ENCODE measurements at regions not wholly inside any gene's neighbourhood (a gene's known extent, or its start where the extent isn't known, plus 50 kb on each side); places are given as distances from the start of the nearest gene placed in this dataset.

DNA sequence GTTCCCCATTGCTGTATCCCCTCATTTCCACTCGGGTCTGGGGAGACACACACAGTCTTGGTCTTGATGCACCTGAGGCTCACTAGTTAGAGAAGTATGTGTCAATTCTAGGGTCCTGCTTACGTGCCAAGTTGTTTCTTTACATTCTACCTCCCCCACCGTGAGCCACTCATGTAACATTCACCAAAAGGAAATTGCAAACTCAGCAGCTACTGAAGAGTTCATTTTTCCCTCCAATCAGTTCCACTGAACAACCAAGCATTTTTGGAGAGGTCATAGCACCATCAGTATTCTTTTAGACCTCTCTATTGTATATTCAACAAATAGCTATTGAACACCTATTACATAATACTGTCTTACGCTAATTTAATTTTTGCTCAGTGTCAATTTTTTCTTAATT is 281.1 kb downstream of the SH3GL2 start:
- TF ChIP-seq, protein P1, sequence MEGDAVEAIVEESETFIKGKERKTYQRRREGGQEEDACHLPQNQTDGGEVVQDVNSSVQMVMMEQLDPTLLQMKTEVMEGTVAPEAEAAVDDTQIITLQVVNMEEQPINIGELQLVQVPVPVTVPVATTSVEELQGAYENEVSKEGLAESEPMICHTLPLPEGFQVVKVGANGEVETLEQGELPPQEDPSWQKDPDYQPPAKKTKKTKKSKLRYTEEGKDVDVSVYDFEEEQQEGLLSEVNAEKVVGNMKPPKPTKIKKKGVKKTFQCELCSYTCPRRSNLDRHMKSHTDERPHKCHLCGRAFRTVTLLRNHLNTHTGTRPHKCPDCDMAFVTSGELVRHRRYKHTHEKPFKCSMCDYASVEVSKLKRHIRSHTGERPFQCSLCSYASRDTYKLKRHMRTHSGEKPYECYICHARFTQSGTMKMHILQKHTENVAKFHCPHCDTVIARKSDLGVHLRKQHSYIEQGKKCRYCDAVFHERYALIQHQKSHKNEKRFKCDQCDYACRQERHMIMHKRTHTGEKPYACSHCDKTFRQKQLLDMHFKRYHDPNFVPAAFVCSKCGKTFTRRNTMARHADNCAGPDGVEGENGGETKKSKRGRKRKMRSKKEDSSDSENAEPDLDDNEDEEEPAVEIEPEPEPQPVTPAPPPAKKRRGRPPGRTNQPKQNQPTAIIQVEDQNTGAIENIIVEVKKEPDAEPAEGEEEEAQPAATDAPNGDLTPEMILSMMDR (IDR thresholded peaks at IDR 0.05), result no peak
- TF ChIP-seq POLR2A (IDR thresholded peaks at IDR 0.05), result no peak
- H3K4me3 ChIP-seq (ENCODE audit: low read depth, poor library complexity, severe bottlenecking), result no peak overlapping the region
- WGBS, 2 donors, result 86 to 88% methylated on average over 4 of the region's 4 CpGs
- no peak for DNase-seq (ENCODE audit: low spot score in 2 of 2)
- intact Hi-C loops (cut with DNase I; ENCODE audit: low total_unique reads), result loop anchor here (5.0 kb wide), 1 partner anchor 1337 kb away; no protein-coding TSS in a partner anchor

DNA sequence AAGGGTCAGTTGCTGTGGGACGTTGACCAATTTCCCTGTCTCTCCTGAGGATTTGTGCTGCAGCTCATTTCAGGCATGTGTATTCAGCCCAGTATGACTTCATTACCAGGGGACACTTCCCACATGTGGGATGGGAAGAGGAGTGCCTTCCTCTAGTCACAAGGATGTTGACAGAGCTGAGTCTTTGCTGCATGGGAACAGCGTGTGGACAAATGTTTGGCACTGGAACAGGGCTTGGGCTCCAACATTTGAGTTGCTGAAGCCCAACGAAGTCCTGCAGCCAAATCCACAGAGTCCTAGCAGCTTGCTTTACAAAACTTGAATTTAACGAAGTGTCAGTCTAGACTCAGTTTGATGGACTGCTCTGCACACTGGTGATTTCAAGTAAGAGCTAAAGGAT is 283.2 kb downstream of the SH3GL2 start:
- peak in 1 of 2 donors; percentile 37 for DNase-seq (ENCODE audit: low spot score in 2 of 2)
- intact Hi-C loops (cut with DNase I; ENCODE audit: low total_unique reads), result no loop called here
- WGBS, 2 donors, result 50 to 58% methylated on average over 4 of the region's 4 CpGs
- no peak overlapping the region for H3K4me3 ChIP-seq (ENCODE audit: low read depth, poor library complexity, severe bottlenecking)
- TF ChIP-seq POLR2A (IDR thresholded peaks at IDR 0.05), result no peak
- TF ChIP-seq, protein P1 (IDR thresholded peaks at IDR 0.05), result no peak

DNA sequence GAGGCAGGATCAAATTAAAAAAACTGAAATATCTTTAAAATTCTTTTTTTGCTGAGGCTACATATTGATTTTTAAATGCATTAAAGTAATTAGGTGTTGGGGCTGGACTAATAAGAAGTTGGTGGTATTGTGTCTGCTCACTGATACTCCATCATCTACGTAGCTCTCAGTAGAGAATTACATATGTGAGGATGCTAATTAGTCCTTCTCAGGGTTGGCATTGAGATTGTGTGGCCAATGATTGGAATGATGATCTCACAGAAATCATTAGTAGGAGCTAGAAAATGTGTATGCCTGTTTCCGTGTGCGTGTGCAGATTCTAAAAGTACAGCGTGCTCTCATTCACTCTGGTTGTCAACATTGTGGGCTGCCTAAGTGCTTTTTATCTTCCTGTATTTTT is 283.8 kb downstream of the SH3GL2 start:
- TF ChIP-seq, protein P1 (IDR thresholded peaks at IDR 0.05), result no peak
- TF ChIP-seq POLR2A (IDR thresholded peaks at IDR 0.05), result no peak
- H3K4me3 ChIP-seq (ENCODE audit: low read depth, poor library complexity, severe bottlenecking), result no peak overlapping the region
- no peak for DNase-seq (ENCODE audit: low spot score in 2 of 2)
- intact Hi-C loops (cut with DNase I; ENCODE audit: low total_unique reads), result no loop called here
- WGBS, 2 donors, result 88 to 94% methylated on average over 4 of the region's 4 CpGs

DNA sequence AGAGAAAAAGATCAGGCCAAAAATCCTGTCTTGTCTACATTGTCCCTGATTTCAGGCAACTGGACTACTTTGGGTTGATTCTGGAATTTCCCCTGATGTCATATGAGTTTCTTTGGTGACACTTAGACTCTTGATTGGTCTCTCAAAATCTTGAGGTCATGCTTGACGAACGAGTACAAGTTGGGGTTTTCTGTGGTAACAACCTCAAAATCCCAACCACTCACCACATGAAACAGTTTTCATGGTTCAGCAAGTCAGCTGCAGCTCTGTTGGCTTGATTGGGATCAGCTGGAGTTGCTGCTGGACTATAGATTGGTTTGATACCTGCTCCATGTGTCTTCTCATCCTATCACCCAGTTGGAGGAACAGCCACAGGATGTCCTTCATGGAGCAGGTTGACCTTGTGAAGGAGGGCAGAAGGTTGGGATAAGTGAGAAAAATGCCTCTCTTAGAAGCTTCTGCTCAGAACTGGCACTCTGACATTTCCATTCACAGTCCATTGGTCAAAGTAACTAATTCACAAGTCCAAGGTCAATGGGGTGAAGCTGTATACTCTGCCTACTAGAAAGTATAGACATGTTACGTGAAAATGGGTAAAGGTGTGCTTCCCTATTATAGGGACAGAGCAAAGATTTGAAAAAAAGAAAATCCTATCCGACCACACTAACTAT is 284.5 kb downstream of the SH3GL2 start:
- 88 to 89% methylated on average over 4 of the region's 4 CpGs for WGBS, 2 donors
- no peak for TF ChIP-seq POLR2A (IDR thresholded peaks at IDR 0.05)
- TF ChIP-seq, protein P1 (IDR thresholded peaks at IDR 0.05), result no peak
- no peak overlapping the region for H3K4me3 ChIP-seq (ENCODE audit: low read depth, poor library complexity, severe bottlenecking)
- intact Hi-C loops (cut with DNase I; ENCODE audit: low total_unique reads), result no loop called here
- no peak for DNase-seq (ENCODE audit: low spot score in 2 of 2)

DNA sequence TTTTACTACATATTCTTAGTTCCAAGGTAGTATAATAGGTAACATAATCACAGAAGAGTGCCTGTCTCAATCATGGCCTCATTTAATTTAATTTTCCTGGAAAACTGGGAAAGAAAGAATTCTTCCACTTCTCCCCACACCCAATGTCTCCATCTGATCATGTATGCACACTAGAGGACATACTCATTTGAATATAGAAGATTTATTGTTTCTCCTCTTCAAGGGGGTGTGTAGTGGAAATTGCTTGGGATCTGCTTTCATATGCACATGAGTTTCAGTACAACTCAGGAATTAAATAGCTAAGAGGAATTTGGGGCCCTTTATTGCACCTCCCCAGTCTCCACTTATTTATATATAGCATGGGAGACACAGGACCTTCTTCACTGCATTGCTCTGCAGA is 285.1 kb downstream of the SH3GL2 start:
- DNase-seq (ENCODE audit: low spot score in 2 of 2), result no peak
- intact Hi-C loops (cut with DNase I; ENCODE audit: low total_unique reads), result no loop called here

More for the DNA sequence above, 285.1 kb downstream of the SH3GL2 start:
- H3K4me3 ChIP-seq (ENCODE audit: low read depth, poor library complexity, severe bottlenecking), result no peak overlapping the region
- TF ChIP-seq, protein P1 (IDR thresholded peaks at IDR 0.05), result no peak
- no peak for TF ChIP-seq POLR2A (IDR thresholded peaks at IDR 0.05)
